IPS-20b (cell line): ENCODE measurements at regions not wholly inside any gene's neighbourhood (a gene's known extent, or its start where the extent isn't known, plus 50 kb on each side); places are given as distances from the start of the nearest gene placed in this dataset.

ENCODE experiments used
- H3K27ac ChIP-seq: one replicate; pipeline ENCODE4 v1.5.1; 2013; ENCODE audit warnings: low read length
- H3K27me3 ChIP-seq: 2 replicates; pipeline ENCODE4 v1.6.1; 2013; ENCODE audit warnings: mild to moderate bottlenecking, low read length, inconsistent platforms; ENCODE audit not compliant: insufficient read depth
- H3K36me3 ChIP-seq: 2 replicates; pipeline ENCODE4 v1.6.1; 2013; ENCODE audit warnings: low read depth, mild to moderate bottlenecking, inconsistent platforms, low read length, moderate library complexity; ENCODE audit not compliant: insufficient read depth
- H3K4me1 ChIP-seq: 2 replicates; pipeline ENCODE4 v1.6.1; 2013; ENCODE audit warnings: mild to moderate bottlenecking, control low read depth, inconsistent platforms, low read length, moderate library complexity; ENCODE audit not compliant: insufficient read depth
- H3K4me3 ChIP-seq: 2 replicates; pipeline ENCODE4 v1.5.1; 2013; ENCODE audit warnings: mild to moderate bottlenecking, low read length, inconsistent platforms
- H3K9ac ChIP-seq: 2 replicates; pipeline ENCODE4 v1.6.1; 2013; ENCODE audit warnings: low read depth, mild to moderate bottlenecking, inconsistent platforms, low read length, moderate library complexity
- H3K9me3 ChIP-seq: 2 replicates; pipeline ENCODE4 v1.6.1; 2013; ENCODE audit warnings: mild to moderate bottlenecking, low read depth, low read length, inconsistent platforms; ENCODE audit not compliant: insufficient read depth

GRCh38 chr22:22348815-22349454 is 104.3 kb downstream of the VPREB1 start:
- Histone ChIP-seq H3K9ac (no peak overlapping the region), H3K4me3 (no peak overlapping the region), H3K27me3 (peaks cover 100% of the 10 kb centered on the region), H3K9me3 (no peaks in the 10 kb centered on the region), H3K27ac (no peak overlapping the region), H3K4me1 (peaks cover 12% of the 10 kb centered on the region; the same call in 1 of the 2 replicates), H3K36me3 (no peaks in the 10 kb centered on the region)

GRCh38 chr22:22349455-22349836 is 104.9 kb downstream of the VPREB1 start:
- H3K9me3 ChIP-seq: no peaks in the 10 kb centered on the region
- no peaks in the 10 kb centered on the region for H3K36me3 ChIP-seq
- no peak overlapping the region for H3K4me3 ChIP-seq
- H3K27ac ChIP-seq: no peak overlapping the region
- peaks cover 12% of the 10 kb centered on the region; the same call in 1 of the 2 replicates for H3K4me1 ChIP-seq
- H3K27me3 ChIP-seq: peaks cover 100% of the 10 kb centered on the region
- H3K9ac ChIP-seq: no peak overlapping the region

DNA sequence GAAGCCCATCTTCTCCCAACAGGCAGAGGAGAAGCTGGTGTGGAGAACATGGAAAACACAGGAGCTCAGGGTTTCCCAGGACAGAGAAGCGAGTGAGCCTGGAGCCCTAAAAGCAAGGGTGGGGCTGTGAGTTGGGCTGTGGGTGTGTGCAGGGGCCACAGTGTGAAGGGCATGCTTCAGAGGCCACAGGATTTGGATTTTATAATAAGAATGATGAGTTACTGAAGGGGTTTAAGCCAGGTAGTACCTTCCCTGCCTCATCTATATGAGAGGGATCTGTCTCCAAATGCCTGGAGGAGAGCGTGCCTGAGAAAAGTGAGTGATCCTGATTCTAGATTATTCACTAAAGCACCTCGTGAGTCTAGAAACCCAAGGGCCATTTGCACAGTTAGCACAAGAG is 106.8 kb downstream of the VPREB1 start:
- no peak overlapping the region for H3K9ac ChIP-seq
- H3K4me3 ChIP-seq: no peak overlapping the region
- H3K4me1 ChIP-seq: peaks cover 12% of the 10 kb centered on the region; the same call in 1 of the 2 replicates
- peaks cover 100% of the 10 kb centered on the region for H3K27me3 ChIP-seq
- H3K36me3 ChIP-seq: no peaks in the 10 kb centered on the region
- H3K27ac ChIP-seq: no peak overlapping the region
- no peaks in the 10 kb centered on the region for H3K9me3 ChIP-seq

DNA sequence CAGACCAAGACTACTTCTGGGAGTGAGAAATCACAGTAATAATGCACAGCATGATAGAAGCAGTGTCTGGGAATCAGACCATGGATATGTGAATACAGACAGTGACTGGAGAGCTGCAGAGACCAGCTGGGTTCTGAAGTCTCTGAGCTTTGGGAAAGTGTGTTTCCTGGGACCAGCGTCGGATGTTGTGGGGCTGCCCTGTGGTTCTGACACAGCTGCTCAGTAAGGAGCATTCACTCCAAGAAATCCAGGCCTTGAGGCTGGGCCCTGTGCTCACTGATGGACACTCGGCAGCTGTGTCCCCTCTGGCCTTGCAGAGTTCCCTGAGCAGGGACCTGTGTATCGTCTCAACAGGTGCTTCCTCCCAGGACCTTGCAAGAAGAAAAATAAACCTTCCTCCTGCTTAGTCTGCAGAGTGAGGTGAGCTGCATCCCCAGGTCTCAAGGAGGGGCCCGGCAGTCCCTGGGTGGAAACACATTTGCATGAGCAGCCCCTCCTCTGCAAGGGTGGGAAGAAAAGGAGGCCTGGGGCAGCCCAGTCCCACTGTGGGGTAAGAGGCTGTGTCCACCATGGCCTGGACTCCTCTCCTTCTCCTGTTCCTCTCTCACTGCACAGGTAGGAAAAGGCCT is 107.9 kb downstream of the VPREB1 start:
- no peaks in the 10 kb centered on the region for H3K9me3 ChIP-seq
- H3K27ac ChIP-seq: no peak overlapping the region
- no peaks in the 10 kb centered on the region for H3K36me3 ChIP-seq
- peaks cover 12% of the 10 kb centered on the region; the same call in 1 of the 2 replicates for H3K4me1 ChIP-seq
- no peak overlapping the region for H3K9ac ChIP-seq
- H3K27me3 ChIP-seq: peaks cover 99% of the 10 kb centered on the region
- H3K4me3 ChIP-seq: no peak overlapping the region

- no peak overlapping the region for H3K4me3 ChIP-seq
- no peaks in the 10 kb centered on the region for H3K36me3 ChIP-seq
- H3K27me3 ChIP-seq: peaks cover 99% of the 10 kb centered on the region
These were observed 110.7 kb downstream of the VPREB1 start for GRCh38 chr22:22355096-22355834.

DNA sequence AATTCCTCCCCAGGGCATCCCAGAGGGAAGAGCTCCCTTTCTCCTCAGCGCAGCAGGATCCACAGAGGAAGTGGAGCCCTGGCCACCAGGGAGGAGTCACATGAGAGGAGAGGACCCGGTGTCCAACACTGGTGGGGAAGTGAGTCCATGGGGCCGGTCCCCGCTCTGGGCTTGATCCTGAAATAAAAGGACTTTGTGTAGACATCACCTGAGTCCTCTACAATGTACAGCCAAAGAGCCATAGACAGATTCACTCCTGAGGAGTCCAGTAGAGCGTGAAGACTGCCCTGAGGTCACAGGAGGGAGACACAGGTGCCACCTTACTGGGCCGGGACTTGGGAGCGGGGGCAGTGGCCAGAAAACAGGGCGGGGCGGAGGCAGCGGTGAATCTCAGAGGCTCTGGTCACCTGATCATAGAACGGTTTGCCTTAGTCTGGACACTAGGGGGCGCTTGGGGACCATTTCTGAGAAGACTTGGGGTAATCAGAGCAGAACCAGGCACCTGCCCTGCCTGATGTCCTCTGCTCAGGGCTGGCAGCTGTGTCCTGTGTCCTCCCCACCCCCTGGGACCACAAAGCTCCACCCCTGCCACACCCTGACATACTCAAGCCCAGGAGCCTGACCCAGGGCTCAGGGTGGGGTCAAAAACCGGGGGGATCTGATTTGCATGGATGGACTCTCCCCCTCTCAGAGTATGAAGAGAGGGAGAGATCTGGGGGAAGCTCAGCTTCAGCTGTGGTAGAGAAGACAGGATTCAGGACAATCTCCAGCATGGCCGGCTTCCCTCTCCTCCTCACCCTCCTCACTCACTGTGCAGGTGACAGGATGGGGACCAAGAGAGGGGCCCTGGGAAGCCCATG is 112.7 kb downstream of the VPREB1 start:
- Histone ChIP-seq H3K27ac (no peak overlapping the region), H3K4me1 (no peaks in the 10 kb centered on the region), H3K27me3 (peaks cover 99% of the 10 kb centered on the region), H3K4me3 (no peak overlapping the region), H3K9me3 (no peaks in the 10 kb centered on the region), H3K36me3 (no peaks in the 10 kb centered on the region), H3K9ac (no peak overlapping the region)

More at GRCh38 chr22:22355096-22355834, 110.7 kb downstream of the VPREB1 start:
- no peaks in the 10 kb centered on the region for H3K4me1 ChIP-seq
- H3K9ac ChIP-seq: no peak overlapping the region
- H3K27ac ChIP-seq: no peak overlapping the region
- no peaks in the 10 kb centered on the region for H3K9me3 ChIP-seq

GRCh38 chr22:22358152-22358551 is 113.6 kb downstream of the VPREB1 start:
- H3K27me3 ChIP-seq: peaks cover 99% of the 10 kb centered on the region

DNA sequence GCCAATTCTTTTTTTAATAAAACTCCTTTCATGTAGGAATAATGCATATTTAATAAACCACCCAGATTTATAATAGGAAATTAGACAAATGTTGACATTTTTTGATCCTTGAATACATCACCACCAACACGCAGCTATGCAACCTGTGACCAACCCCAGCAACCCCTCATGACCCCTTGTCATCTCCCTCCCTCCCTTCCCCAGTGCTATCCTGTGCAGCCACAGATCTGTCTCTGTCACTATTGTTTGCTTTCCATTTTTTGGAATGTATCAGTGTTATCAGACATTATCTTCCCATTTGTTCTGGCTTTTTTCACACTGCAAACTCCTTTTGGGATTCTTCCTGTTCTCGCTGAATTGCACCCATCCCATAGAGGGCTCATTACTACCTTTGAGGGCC is 114.1 kb downstream of the VPREB1 start:
- H3K4me1 ChIP-seq: no peaks in the 10 kb centered on the region
- no peak overlapping the region for H3K27ac ChIP-seq
- H3K27me3 ChIP-seq: peaks cover 99% of the 10 kb centered on the region
- H3K36me3 ChIP-seq: no peaks in the 10 kb centered on the region
- H3K9ac ChIP-seq: no peak overlapping the region
- no peak overlapping the region for H3K4me3 ChIP-seq
- H3K9me3 ChIP-seq: no peaks in the 10 kb centered on the region

More at GRCh38 chr22:22358152-22358551, 113.6 kb downstream of the VPREB1 start:
- H3K4me3 ChIP-seq: no peak overlapping the region
- no peaks in the 10 kb centered on the region for H3K36me3 ChIP-seq
- H3K9ac ChIP-seq: no peak overlapping the region
- no peaks in the 10 kb centered on the region for H3K9me3 ChIP-seq
- no peaks in the 10 kb centered on the region for H3K4me1 ChIP-seq
- no peak overlapping the region for H3K27ac ChIP-seq

DNA sequence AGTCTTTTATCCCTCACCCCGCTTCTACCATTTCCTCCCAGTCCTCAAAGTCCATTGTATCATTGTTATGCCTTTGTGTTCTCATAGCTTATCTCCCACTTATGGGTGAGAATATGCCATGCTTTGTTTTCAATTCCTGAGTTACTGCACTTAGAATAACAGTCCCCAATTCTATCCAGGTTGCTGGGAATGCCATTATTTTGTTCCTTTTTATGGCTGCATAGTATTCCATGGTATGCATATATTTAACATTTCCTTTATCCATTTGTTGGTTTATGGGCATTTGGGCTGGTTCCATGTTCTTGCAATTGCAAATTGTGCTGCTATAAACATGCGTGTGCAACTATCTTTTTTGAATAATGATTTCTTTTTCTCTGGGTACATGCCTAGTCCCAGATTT is 114.9 kb downstream of the VPREB1 start:
- no peak overlapping the region for H3K9ac ChIP-seq

GRCh38 chr22:22360014-22360413 is 115.4 kb downstream of the VPREB1 start:
- Histone ChIP-seq H3K4me1 (no peaks in the 10 kb centered on the region), H3K9ac (no peak overlapping the region), H3K36me3 (no peaks in the 10 kb centered on the region), H3K27ac (no peak overlapping the region), H3K9me3 (no peaks in the 10 kb centered on the region), H3K27me3 (peaks cover 99% of the 10 kb centered on the region), H3K4me3 (no peak overlapping the region)

More for the DNA sequence above, 114.9 kb downstream of the VPREB1 start:
- no peaks in the 10 kb centered on the region for H3K36me3 ChIP-seq
- no peak overlapping the region for H3K4me3 ChIP-seq
- no peaks in the 10 kb centered on the region for H3K9me3 ChIP-seq
- no peak overlapping the region for H3K27ac ChIP-seq
- H3K27me3 ChIP-seq: peaks cover 99% of the 10 kb centered on the region
- no peaks in the 10 kb centered on the region for H3K4me1 ChIP-seq

- H3K27me3 ChIP-seq: peaks cover 100% of the 10 kb centered on the region
- H3K36me3 ChIP-seq: no peaks in the 10 kb centered on the region
- H3K4me3 ChIP-seq: no peak overlapping the region
- no peaks in the 10 kb centered on the region for H3K9me3 ChIP-seq
- no peak overlapping the region for H3K9ac ChIP-seq
- H3K4me1 ChIP-seq: no peaks in the 10 kb centered on the region
- no peak overlapping the region for H3K27ac ChIP-seq
These were observed 117.7 kb downstream of the VPREB1 start for GRCh38 chr22:22362311-22362710.
